Ishikawa (cell line): ENCODE measurements at regions not wholly inside any gene's neighbourhood (a gene's known extent, or its start where the extent isn't known, plus 50 kb on each side); places are given as distances from the start of the nearest gene placed in this dataset.

Experiments
- CEBPB ChIP-seq: IDR thresholded peaks from 2 replicates; pipeline ENCODE4 v1.6.1; 2012
- CREB1 ChIP-seq: IDR thresholded peaks from 2 replicates; pipeline ENCODE4 v1.6.1; 2012; ENCODE audit warnings: low read depth
- EGR1 ChIP-seq: IDR thresholded peaks from 2 replicates; pipeline ENCODE4 v1.6.1; 2012
- EP300 ChIP-seq: IDR thresholded peaks from 2 replicates; pipeline ENCODE4 v1.6.1; 2012; ENCODE audit warnings: borderline replicate concordance
- FOXM1 ChIP-seq: IDR thresholded peaks from 2 replicates; pipeline ENCODE4 v1.6.1; 2012; ENCODE audit warnings: low read depth, borderline replicate concordance
- MAX ChIP-seq: IDR thresholded peaks from 2 replicates; pipeline ENCODE4 v1.6.1; 2012
- NFIC ChIP-seq: IDR thresholded peaks from 2 replicates; pipeline ENCODE4 v1.6.1; 2012
- RAD21 ChIP-seq: IDR thresholded peaks from 2 replicates; pipeline ENCODE4 v1.6.1; 2012; ENCODE audit warnings: low read depth
- TAF1 ChIP-seq: IDR thresholded peaks from 2 replicates; pipeline ENCODE4 v1.6.1; 2012; ENCODE audit warnings: low read depth, mild to moderate bottlenecking
- TCF12 ChIP-seq: IDR thresholded peaks from 2 replicates; pipeline ENCODE4 v1.6.1; 2012; ENCODE audit warnings: low read depth
- TEAD4 ChIP-seq: IDR thresholded peaks from 2 replicates; pipeline ENCODE4 v1.6.1; 2012
- YY1 ChIP-seq: IDR thresholded peaks from 2 replicates; pipeline ENCODE4 v1.6.1; 2012; ENCODE audit warnings: low read depth
- ZBTB7A ChIP-seq: IDR thresholded peaks from 2 replicates; pipeline ENCODE4 v1.6.1; 2012; ENCODE audit warnings: low read depth
- TF ChIP-seq, protein P1 (sequence below): IDR thresholded peaks from 2 replicates; pipeline ENCODE4 v1.6.1; 2012; ENCODE audit warnings: low read depth, mild to moderate bottlenecking
- TF ChIP-seq, protein P2 (sequence below): IDR thresholded peaks from 2 replicates; pipeline ENCODE4 v1.6.1; 2012

DNA sequence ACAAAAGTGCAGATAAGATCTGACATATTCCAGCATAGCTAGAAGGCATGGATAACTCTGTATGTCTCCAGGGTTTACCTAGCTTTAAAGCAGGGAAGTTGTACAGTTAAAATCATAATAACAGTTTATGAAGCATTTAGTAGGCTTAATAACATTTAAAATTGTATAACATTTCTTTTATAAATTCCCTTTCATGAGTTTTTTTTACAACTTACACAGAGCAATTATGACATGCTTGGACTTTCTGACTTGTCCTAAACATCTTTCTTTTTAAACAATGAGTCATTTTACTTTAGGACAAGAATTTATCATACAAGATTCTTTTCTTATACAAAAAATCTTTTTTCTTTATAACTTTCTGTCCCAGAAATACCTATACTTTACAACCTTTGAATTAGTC is 408.5 kb upstream of the NEGR1 start:
- TF ChIP-seq ZBTB7A (no peak), EP300 (no peak), EGR1 (no peak)
- TF ChIP-seq, protein P1, sequence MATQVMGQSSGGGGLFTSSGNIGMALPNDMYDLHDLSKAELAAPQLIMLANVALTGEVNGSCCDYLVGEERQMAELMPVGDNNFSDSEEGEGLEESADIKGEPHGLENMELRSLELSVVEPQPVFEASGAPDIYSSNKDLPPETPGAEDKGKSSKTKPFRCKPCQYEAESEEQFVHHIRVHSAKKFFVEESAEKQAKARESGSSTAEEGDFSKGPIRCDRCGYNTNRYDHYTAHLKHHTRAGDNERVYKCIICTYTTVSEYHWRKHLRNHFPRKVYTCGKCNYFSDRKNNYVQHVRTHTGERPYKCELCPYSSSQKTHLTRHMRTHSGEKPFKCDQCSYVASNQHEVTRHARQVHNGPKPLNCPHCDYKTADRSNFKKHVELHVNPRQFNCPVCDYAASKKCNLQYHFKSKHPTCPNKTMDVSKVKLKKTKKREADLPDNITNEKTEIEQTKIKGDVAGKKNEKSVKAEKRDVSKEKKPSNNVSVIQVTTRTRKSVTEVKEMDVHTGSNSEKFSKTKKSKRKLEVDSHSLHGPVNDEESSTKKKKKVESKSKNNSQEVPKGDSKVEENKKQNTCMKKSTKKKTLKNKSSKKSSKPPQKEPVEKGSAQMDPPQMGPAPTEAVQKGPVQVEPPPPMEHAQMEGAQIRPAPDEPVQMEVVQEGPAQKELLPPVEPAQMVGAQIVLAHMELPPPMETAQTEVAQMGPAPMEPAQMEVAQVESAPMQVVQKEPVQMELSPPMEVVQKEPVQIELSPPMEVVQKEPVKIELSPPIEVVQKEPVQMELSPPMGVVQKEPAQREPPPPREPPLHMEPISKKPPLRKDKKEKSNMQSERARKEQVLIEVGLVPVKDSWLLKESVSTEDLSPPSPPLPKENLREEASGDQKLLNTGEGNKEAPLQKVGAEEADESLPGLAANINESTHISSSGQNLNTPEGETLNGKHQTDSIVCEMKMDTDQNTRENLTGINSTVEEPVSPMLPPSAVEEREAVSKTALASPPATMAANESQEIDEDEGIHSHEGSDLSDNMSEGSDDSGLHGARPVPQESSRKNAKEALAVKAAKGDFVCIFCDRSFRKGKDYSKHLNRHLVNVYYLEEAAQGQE, result no peak
- TF ChIP-seq, protein P2, sequence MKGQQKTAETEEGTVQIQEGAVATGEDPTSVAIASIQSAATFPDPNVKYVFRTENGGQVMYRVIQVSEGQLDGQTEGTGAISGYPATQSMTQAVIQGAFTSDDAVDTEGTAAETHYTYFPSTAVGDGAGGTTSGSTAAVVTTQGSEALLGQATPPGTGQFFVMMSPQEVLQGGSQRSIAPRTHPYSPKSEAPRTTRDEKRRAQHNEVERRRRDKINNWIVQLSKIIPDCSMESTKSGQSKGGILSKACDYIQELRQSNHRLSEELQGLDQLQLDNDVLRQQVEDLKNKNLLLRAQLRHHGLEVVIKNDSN, result no peak

GRCh38 chr1:72678683-72679082 is 396.3 kb upstream of the NEGR1 start:
- TF ChIP-seq EGR1 (no peak), TEAD4 (no peak), ZBTB7A (no peak), RAD21 (no peak), EP300 (no peak), CEBPB (no peak), YY1 (no peak), TAF1 (no peak), NFIC (no peak)
- TF ChIP-seq, protein P2, result no peak

DNA sequence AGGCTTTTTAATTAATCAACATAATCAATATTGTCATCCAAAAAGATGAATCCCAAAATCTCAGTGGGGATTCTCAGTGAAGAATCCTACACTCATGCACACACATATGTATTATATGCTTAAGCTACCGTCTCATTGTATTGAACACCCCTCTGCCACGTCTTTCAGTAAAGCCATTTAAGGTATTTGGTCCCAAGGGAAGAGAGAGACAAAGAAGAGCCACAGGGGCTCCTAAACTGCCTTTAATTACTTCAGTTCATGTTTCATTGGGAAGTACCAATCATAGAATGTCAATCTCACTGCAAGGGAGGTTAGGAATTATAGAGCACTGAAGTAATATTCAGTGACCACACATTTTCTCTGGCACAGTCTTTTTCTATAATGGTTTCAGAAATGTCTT is 388.6 kb upstream of the NEGR1 start:
- TF ChIP-seq TCF12 (no peak), EGR1 (no peak), FOXM1 (no peak), TAF1 (no peak)

DNA sequence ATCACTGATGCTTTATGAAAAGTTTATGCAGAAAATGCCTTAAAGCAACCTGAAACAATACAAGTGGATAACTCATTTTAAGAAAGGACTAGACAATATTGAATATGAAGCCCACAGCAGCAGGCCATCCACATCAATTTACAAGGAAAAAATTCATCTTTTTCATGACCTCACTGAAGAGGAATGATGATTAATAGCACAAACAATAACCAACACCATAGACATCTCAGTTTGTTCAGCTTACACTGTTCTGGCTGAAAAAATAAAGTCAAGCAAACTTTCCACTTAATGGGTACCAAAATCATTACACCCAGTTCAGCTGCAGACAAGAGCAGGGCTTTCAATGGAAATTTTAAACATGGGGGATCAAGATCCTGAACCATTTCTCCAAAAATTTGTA is 380.6 kb upstream of the NEGR1 start:
- TF ChIP-seq NFIC, result no peak

DNA sequence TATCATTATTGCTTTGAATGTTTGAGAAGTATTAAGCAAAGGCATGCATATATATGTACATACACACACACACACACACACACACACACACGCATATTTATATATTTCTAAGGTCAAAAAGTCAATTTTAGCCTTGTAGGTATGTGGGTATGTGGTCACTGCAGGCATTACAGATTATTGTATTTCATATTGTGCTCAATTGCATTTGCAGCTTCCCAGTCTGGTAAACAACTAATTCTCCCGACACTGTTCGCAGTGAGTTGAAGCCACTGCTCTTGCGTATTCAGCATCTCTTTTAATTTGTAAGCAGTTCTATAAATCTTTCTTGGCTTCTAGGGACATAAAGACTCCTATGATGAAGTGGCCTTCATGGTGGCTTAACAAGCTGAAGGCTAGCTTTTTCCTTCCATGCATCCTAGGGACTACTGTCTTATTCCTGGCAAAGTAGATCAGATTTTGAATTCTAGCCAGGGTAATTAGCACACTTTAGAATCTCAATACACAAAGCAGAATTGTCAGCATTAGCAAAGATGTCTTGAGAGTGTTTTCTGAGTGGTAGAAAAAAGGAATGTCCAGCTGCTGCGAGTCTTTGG is 368.6 kb upstream of the NEGR1 start:
- TF ChIP-seq, protein P2, result no peak
- no peak for TF ChIP-seq TAF1
- no peak for TF ChIP-seq RAD21
- no peak for TF ChIP-seq TCF12
- TF ChIP-seq TEAD4, result no peak
- TF ChIP-seq MAX, result no peak

GRCh38 chr1:72649991-72650390 is 367.7 kb upstream of the NEGR1 start:
- no peak for TF ChIP-seq MAX
- no peak for TF ChIP-seq TAF1
- TF ChIP-seq TEAD4, result no peak
- TF ChIP-seq RAD21, result no peak
- no peak for TF ChIP-seq CREB1
- no peak for TF ChIP-seq EP300
- TF ChIP-seq NFIC, result no peak
- TF ChIP-seq, protein P2, result no peak
- no peak for TF ChIP-seq YY1
- no peak for TF ChIP-seq CEBPB
- no peak for TF ChIP-seq TCF12
- no peak for TF ChIP-seq ZBTB7A
- TF ChIP-seq, protein P1, result no peak
- no peak for TF ChIP-seq FOXM1
- no peak for TF ChIP-seq EGR1
